Fibroblast of the conjunctiva (primary cell): ENCODE measurements at regions not wholly inside any gene's neighbourhood (a gene's known extent, or its start where the extent isn't known, plus 50 kb on each side); places are given as distances from the start of the nearest gene placed in this dataset.

Source experiments
- DNase-seq: peaks from one replicate; pipeline ENCODE4 v3.0.0-alpha.2; 2010; ENCODE audit warnings: low read depth

- no peak for DNase-seq
Measured at GRCh38 chr16:8271344-8271743, 319.0 kb downstream of the TMEM114 start.

- DNase-seq = no peak
Measured at GRCh38 chr16:8262299-8262698, 328.0 kb downstream of the TMEM114 start.

GRCh38 chr16:8260140-8260539, 330.2 kb downstream of the TMEM114 start:
- no peak for DNase-seq

GRCh38 chr16:8258523-8258922, 331.8 kb downstream of the TMEM114 start:
- no peak for DNase-seq

- no peak for DNase-seq
Measured at GRCh38 chr16:8257561-8257960, 332.8 kb downstream of the TMEM114 start.

- DNase-seq = no peak
Measured at GRCh38 chr16:8254405-8254804, 335.9 kb downstream of the TMEM114 start.

GRCh38 chr16:8253718-8254117, 336.6 kb downstream of the TMEM114 start:
- no peak for DNase-seq

- DNase-seq = no peak
Measured at GRCh38 chr16:8251727-8252126, 338.6 kb downstream of the TMEM114 start.

- DNase-seq = no peak
Measured at GRCh38 chr16:8251298-8251697, 339.0 kb downstream of the TMEM114 start.

- DNase-seq = no peak
Measured at GRCh38 chr16:8247993-8248392, 342.3 kb downstream of the TMEM114 start.

- no peak for DNase-seq
Measured at GRCh38 chr16:8243981-8244380, 346.3 kb downstream of the TMEM114 start.

GRCh38 chr16:8241408-8241807, 348.9 kb downstream of the TMEM114 start:
- no peak for DNase-seq

GRCh38 chr16:8239443-8239842, 350.9 kb downstream of the TMEM114 start:
- DNase-seq = no peak

- DNase-seq = no peak
Measured at GRCh38 chr16:8237452-8237851, 352.9 kb downstream of the TMEM114 start.

- DNase-seq = no peak
Measured at GRCh38 chr16:8236816-8237215, 353.5 kb downstream of the TMEM114 start.

- DNase-seq = no peak
Measured at GRCh38 chr16:8230497-8230896, 359.8 kb downstream of the TMEM114 start.

GRCh38 chr16:8229011-8229520, 361.2 kb downstream of the TMEM114 start:
- DNase-seq = no peak

- no peak for DNase-seq
Measured at GRCh38 chr16:8217201-8217600, 373.1 kb downstream of the TMEM114 start.

- no peak for DNase-seq
Measured at GRCh38 chr16:8204769-8205168, 385.5 kb downstream of the TMEM114 start.

- no peak for DNase-seq
Measured at GRCh38 chr16:8204096-8204495, 386.2 kb downstream of the TMEM114 start.

GRCh38 chr16:8203101-8203500, 387.2 kb downstream of the TMEM114 start:
- no peak for DNase-seq

GRCh38 chr16:8200839-8201238, 389.5 kb downstream of the TMEM114 start:
- no peak for DNase-seq

- DNase-seq = no peak
Measured at GRCh38 chr16:8199390-8199789, 390.9 kb downstream of the TMEM114 start.

- DNase-seq = no peak
Measured at GRCh38 chr16:8194794-8195193, 395.5 kb downstream of the TMEM114 start.

GRCh38 chr16:8188841-8189240, 401.5 kb downstream of the TMEM114 start:
- DNase-seq = no peak
